ENCODE measurements at regions not wholly inside any gene's neighbourhood (a gene's known extent, or its start where the extent isn't known, plus 50 kb on each side); places are given as distances from the start of the nearest gene placed in this dataset.
A peak's percentile ranks its signal among the peaks of the same experiment; 100 is the strongest.

DNA sequence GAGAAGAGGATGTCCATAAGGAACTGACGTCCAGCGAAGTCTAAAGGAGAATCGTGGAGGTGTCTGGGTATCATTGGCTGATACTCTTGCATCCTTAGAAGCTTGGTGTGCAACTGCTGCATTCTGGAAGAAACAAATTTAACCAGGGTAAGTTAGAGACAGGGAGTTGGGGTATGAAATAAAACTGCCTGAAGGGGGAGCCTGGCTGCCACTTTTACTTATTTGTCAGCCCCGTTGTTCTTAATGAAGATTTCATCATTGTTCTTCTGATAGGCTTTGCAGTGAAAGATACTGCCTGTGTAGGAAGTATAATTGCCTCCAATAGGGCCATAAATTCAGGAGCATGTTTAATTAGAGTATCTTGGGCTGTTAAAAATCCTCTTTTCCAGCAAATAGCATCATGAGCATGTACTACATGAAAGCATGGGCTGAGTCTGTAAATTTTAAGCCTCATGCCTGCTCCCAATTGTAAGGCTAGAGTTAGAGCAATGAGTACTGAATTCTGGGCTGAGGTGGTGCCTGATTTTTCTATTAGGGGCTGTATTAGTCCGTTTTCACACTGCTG is 1264.5 kb upstream of the ACO1 start:
- peak overlapping the region in 1 of 2 donors; percentile 22 for H3K27ac Mint-ChIP-seq
- no peaks in the 10 kb centered on the region for H3K4me1 Mint-ChIP-seq
- H3K9me3 Mint-ChIP-seq, result peaks cover 10 to 31% of the 10 kb centered on the region in 2 donors
- H3K27me3 Mint-ChIP-seq, result no peaks in the 10 kb centered on the region
- ATAC-seq (peak; percentile 76), DNase-seq (peak; percentile 13 to 15)
- no peak overlapping the region for H3K4me3 Mint-ChIP-seq

DNA sequence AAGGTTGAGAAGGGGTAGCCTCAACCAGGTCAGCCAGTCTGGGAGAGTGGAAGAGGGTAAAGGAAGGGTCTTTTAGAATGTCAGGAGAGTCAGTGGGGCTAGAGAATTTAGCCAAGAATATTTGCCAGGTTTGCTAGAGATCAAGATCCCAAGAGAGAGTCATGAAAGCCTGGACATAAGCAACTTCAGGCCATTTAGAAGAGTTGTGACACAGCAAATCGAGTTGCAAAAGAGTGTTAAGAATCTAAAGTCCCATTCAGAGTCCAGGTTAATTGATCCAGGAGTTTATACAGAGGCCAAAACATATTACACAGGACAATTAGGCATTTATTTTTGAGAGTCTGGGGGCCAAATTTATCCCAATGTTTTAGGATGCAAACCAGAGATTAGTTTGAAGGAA is 1260.1 kb upstream of the ACO1 start:
- Mint-ChIP-seq H3K27ac (no peak overlapping the region), H3K4me3 (no peak overlapping the region), H3K9me3 (peaks cover 10 to 31% of the 10 kb centered on the region in 2 donors), H3K27me3 (no peaks in the 10 kb centered on the region), H3K4me1 (no peaks in the 10 kb centered on the region)
- DNase-seq (no peak), ATAC-seq (no peak)

DNA sequence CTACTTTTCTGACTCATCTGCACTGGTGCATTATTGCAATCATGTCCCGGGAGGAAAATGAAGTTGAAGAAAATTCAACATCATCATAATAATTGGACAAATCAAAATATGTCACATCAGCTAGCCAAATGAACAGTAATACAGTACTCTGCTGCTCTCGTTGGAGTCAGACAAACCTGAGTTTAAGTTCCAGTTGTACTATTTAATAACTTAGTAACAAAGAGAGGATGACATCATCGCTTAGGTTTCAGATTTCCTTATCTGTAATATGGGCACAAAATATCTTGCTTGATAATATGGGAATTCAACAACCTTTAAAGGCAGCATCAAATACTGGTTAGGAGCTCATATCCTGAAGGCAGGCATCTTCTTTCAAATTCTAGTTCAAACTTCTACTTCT is 1248.9 kb upstream of the ACO1 start:
- H3K4me3 Mint-ChIP-seq, result no peak overlapping the region
- H3K27ac Mint-ChIP-seq, result no peak overlapping the region
- H3K27me3 Mint-ChIP-seq, result no peaks in the 10 kb centered on the region
- H3K9me3 Mint-ChIP-seq, result peaks cover 8 to 9% of the 10 kb centered on the region in 2 donors
- DNase-seq, result no peak
- H3K4me1 Mint-ChIP-seq, result peaks cover 10% of the 10 kb centered on the region
- ATAC-seq, result no peak

DNA sequence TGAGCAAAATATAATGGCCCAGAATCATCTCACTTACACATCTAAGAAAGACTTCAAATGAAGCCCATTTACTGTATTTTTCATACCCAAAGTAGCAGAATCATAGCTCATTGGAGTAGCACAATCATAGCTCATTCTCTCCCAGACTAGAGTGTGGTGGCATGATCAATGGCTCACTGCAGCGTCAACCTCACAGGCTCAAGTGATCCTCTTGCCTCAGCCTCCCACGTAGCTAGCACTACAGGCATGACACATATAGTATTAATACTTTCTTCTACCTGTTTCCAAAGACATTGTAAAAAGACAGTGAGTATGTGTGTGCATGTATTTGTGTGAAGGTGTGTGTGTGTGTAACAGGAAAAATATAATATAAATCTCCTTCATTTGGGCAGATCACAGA is 1247.9 kb upstream of the ACO1 start:
- no peaks in the 10 kb centered on the region for H3K27me3 Mint-ChIP-seq
- peaks cover 8 to 9% of the 10 kb centered on the region in 2 donors for H3K9me3 Mint-ChIP-seq
- no peak for ATAC-seq

DNA sequence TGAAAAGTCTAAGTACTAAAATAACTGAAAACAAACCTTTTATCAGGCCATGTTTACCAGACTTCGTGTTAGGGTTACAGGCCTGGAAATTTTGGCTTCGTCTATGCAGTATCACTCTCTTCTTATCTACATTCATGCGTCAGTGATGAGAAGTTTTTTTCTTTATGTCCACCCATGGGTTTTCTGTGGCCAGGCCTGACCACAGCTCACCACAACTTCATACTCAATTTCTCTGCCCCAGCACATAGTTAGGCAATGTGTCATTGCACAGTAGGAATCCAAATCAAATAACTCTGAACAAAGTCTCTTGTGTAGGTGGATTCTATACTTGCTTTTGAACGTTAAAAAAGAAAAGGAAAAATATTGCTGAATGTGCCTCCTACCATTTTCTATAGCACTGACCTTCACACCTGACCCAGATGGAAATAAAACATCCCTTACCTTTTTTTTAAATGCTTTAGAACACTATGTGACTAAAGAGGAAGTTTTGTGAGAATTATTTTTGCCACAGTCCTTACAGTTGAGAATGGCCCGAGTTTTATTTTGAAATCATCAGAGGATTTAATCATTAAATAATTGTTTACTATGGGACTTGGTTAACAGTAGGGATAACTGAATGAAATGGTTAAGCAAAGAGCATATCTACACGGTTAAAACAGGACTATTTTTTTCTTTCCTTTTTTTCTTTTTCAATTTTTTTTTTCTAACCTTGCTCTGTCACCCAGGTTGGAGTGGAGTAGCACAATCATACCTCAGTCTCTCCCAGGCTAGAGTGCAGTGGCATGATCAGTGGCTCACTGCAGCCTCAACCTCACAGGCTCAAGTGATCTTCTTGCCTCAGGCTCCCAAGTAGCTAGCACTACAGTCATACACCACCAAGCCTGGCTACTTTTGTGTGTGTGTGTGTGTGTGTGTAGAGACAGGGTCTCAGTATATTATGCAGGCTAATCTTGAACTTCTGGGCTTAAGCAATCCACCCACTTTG is 1247.0 kb upstream of the ACO1 start:
- ATAC-seq, result no peak
- H3K27me3 Mint-ChIP-seq, result no peaks in the 10 kb centered on the region
- H3K4me1 Mint-ChIP-seq, result peaks cover 7% of the 10 kb centered on the region
- H3K4me3 Mint-ChIP-seq, result no peak overlapping the region
- H3K27ac Mint-ChIP-seq, result no peak overlapping the region
- peaks cover 6 to 7% of the 10 kb centered on the region in 2 donors for H3K9me3 Mint-ChIP-seq
- DNase-seq, result no peak

More for the DNA sequence above, 1247.9 kb upstream of the ACO1 start:
- Mint-ChIP-seq H3K27ac (no peak overlapping the region), H3K4me1 (peaks cover 10% of the 10 kb centered on the region), H3K4me3 (no peak overlapping the region)
- no peak for DNase-seq

DNA sequence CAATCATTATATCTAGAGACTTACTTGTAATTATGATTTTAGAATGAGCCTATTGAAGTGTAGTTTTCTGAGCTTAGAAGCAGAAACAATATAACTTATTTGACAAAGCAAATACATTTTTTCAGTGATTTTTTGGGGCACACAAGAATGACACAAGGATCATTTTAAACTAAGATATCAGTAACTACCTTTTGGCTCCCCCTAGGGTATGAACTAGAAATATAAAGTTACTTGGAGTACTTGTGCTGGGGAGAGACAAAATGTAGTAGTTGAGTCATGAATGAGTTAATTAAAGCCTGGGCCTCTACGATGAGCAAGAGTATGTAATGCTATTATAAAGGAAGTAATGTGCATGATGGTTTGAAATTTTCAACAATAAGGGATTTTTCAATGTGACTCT is 1244.1 kb upstream of the ACO1 start:
- H3K27me3 Mint-ChIP-seq, result no peaks in the 10 kb centered on the region
- H3K27ac Mint-ChIP-seq, result no peak overlapping the region
- no peaks in the 10 kb centered on the region for H3K4me1 Mint-ChIP-seq
- ATAC-seq (no peak), DNase-seq (no peak)
- no peak overlapping the region for H3K4me3 Mint-ChIP-seq
- H3K9me3 Mint-ChIP-seq, result no peaks in the 10 kb centered on the region

DNA sequence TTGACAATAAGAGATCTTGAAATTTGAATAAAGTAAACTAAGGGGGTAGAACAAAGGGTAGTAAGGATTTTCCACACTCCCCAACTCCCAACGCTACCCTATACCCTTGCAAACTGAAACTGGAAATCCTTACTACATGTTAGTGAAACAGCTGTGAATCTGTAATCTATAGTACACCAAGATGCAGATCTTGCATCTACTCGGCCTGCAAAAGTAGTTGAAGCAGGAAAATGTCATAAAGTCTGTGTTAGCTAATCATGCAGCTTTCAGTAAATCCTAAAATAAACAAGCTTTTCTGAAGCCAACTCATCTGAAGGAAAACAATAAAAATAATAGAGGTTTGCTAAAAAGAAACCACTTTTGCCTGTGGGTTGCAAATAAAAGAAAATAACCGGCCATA is 1242.0 kb upstream of the ACO1 start:
- Mint-ChIP-seq H3K9me3 (no peaks in the 10 kb centered on the region), H3K4me3 (no peak overlapping the region), H3K27me3 (no peaks in the 10 kb centered on the region), H3K27ac (no peak overlapping the region), H3K4me1 (no peaks in the 10 kb centered on the region)
- DNase-seq, result no peak
- ATAC-seq, result no peak

DNA sequence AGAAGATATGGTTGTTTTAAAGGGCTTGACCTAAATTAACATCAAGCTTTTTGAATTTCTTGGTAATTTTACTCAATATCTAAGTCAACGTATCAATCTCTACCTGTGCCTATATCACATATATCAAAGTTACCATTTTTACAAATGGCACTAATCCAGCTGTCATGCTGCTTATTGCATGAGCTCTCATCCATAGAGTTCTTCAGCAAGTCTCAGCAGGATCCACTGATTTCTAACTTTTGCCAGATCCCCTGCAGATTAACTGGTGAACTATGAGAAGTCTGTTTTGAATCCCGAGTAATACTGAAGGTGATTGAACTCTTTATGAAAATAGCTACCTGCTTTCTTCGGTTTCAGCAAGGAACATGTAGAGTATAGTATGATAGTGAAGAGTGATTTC is 1239.8 kb upstream of the ACO1 start:
- DNase-seq, result no peak
- no peaks in the 10 kb centered on the region for H3K9me3 Mint-ChIP-seq
- H3K4me1 Mint-ChIP-seq, result no peaks in the 10 kb centered on the region
- H3K27me3 Mint-ChIP-seq, result no peaks in the 10 kb centered on the region
- no peak for ATAC-seq
- H3K27ac Mint-ChIP-seq, result no peak overlapping the region
- H3K4me3 Mint-ChIP-seq, result no peak overlapping the region

DNA sequence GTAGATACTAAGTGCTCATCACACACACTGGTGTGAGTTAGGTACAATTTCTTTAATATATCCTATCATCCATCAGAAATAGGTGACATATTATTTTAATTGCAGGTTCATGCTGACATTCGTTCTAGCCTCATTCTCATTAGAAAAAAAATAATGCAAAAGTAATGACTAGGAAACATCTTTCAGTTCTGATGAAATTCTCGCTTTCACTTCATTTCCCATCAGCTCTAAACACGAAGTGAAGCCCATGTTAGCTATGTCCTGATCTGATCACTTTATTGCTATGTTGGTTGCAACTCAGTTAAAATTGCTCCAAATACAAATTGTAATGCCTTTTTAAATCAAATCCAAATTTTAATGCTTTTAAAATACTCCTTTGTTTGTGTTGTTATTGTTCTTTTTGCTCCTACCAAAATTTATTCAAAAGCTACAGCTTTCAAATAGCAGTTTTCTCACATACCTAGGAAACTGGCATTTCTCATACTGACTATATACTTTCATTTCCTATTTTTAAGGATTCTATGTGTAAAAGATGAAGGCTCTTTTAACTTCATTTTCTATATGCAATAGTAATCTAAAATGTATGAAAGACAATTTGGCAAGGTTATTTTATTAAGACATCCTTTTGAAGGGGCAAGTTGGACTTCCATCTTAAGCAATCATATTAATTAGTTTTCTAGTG is 1237.8 kb upstream of the ACO1 start:
- H3K4me1 Mint-ChIP-seq, result no peaks in the 10 kb centered on the region
- no peaks in the 10 kb centered on the region for H3K9me3 Mint-ChIP-seq
- H3K27me3 Mint-ChIP-seq, result no peaks in the 10 kb centered on the region
- H3K27ac Mint-ChIP-seq, result no peak overlapping the region
- DNase-seq (no peak), ATAC-seq (no peak)
- H3K4me3 Mint-ChIP-seq, result no peak overlapping the region

DNA sequence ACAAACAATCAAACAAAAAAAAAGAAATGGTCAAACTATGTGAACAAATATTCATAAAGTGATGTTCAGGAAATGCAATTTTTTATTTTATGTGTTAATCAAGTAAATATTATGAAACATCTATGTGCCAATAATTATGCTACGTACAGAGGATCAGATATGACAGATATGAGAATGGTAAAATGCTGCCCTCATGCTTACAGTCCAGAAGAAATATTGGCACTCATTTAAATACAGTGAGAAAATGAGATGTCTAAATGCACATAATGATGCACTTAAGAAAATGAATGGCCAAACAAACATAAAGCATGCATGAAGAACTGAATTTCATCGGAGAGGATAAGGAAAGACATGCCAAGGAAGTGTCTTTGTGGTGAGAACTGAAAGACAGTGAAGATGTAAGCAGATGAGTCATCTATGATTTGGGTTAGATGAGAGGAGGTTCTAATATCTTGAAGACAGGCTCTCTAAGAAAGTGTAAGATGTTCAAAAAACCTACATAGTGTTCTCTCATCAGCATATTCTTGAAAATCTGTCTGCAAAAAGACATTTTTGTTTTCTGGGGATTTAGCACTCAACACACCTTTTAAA is 1231.1 kb upstream of the ACO1 start:
- ATAC-seq (peak; percentile 86), DNase-seq (no peak)
- H3K27me3 Mint-ChIP-seq, result no peaks in the 10 kb centered on the region
- peaks cover 9% of the 10 kb centered on the region for H3K4me1 Mint-ChIP-seq
- H3K9me3 Mint-ChIP-seq, result peaks cover 0 to 14% of the 10 kb centered on the region in 2 donors
- H3K27ac Mint-ChIP-seq, result no peak overlapping the region
- no peak overlapping the region for H3K4me3 Mint-ChIP-seq

DNA sequence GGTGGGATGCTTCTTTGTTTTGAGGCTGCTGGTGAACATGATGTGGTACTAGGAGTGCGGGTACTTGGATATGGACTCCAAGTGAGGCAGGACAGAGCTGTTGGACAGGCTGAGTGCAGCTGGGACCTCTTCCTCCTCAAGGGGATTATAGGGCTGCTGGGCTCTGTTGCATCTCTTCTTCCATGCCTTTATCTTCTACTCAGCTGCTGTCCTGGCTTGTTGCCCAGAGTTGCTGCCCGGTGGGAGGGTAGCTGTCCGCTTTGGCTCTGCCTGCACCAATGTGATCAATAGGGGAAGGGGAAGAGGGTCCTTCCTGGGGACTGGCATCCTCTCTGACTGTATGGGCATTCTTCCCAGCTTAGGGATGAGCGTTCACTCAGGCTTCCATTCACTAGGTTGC is 1217.9 kb upstream of the ACO1 start:
- H3K4me1 Mint-ChIP-seq, result no peaks in the 10 kb centered on the region
- H3K27me3 Mint-ChIP-seq, result no peaks in the 10 kb centered on the region
- ATAC-seq, result no peak
- no peak overlapping the region for H3K27ac Mint-ChIP-seq
- H3K9me3 Mint-ChIP-seq, result peaks cover 11 to 17% of the 10 kb centered on the region in 2 donors
- DNase-seq, result no peak
- no peak overlapping the region for H3K4me3 Mint-ChIP-seq

DNA sequence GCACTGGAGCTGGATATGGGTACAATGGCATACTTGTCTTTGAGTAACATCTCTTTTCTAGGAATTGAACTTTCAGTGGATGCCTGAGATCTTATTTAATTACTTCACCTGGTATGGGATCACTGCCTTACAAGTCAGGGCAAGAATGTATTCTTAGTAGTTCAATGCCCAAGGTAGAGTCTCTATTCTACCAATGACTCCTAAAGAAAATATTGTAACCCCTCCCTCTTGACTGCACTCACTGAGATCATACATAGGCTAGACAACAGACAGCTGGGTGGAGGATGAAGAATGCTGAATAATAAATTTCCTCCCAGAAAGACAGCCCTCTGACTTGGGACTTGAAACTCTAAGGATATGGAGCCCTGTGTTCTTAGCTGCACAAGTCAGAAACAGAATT is 1216.3 kb upstream of the ACO1 start:
- ATAC-seq (no peak), DNase-seq (no peak)
- no peak overlapping the region for H3K27ac Mint-ChIP-seq
- no peaks in the 10 kb centered on the region for H3K4me1 Mint-ChIP-seq
- no peak overlapping the region for H3K4me3 Mint-ChIP-seq
- H3K27me3 Mint-ChIP-seq, result no peaks in the 10 kb centered on the region
- H3K9me3 Mint-ChIP-seq, result peaks cover 11 to 17% of the 10 kb centered on the region in 2 donors

DNA sequence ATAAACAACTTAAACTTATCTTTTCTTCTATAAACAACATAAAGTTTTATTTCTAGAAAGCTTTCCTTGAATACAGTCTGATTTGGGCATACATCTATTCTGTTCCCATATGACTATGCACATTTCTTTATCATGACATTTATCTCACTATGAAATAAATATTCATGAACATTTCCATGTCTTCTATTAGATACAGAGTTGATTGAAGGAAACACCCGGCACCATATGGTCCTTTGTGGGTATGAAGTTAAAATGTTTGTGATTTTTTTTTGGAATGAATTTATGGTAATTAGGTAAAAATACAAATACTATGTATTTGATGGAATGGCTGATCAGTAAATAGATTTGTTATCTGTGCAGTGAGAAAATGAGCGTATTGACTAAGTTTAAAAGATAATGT is 1209.8 kb upstream of the ACO1 start:
- Mint-ChIP-seq H3K9me3 (no peaks in the 10 kb centered on the region), H3K4me1 (no peaks in the 10 kb centered on the region), H3K4me3 (no peak overlapping the region), H3K27me3 (no peaks in the 10 kb centered on the region), H3K27ac (no peak overlapping the region)
- ATAC-seq, result no peak
- DNase-seq, result no peak

DNA sequence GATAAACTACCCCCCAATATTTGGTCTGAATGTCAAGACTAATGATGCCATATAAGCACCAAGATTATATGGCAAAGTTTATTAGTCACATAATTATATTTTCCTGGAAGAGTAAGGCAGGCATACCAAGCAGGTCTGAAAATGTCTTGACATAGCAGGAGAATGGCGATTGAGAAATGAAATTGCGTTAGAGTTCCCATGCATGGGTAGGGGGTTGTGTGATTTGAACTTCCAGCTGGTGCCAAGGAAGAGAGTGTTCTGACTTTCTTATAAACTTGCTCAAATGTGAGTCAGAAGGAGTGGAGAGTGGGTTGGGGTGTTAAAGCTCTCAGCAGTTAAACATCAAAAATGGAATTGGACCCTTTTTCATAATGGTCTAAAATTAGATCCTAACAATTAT is 1200.6 kb upstream of the ACO1 start:
- no peak overlapping the region for H3K27ac Mint-ChIP-seq
- no peak overlapping the region for H3K4me3 Mint-ChIP-seq
- no peaks in the 10 kb centered on the region for H3K27me3 Mint-ChIP-seq

DNA sequence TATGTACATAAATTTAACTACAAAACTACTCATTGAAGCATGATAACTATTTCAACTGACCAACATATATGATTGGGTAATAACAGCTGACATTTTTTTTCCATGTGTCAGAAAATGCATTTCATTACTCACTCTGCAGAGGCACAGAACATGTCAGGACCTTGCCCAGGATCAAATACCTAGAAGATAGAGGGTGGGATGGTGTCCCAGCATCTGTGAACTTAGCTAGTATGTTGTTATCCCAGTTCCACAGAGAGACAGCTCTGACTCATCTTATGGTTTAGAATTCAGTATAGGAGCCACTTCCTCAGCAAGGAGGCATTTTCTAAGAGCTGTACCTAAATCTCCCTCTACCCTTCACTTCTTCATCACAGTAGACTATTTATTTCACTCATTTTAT is 1198.6 kb upstream of the ACO1 start:
- no peaks in the 10 kb centered on the region for H3K4me1 Mint-ChIP-seq
- no peak overlapping the region for H3K4me3 Mint-ChIP-seq
- ATAC-seq (no peak), DNase-seq (no peak)
- no peak overlapping the region for H3K27ac Mint-ChIP-seq
- H3K9me3 Mint-ChIP-seq, result peaks cover 0 to 7% of the 10 kb centered on the region in 2 donors
- no peaks in the 10 kb centered on the region for H3K27me3 Mint-ChIP-seq

More for the DNA sequence above, 1200.6 kb upstream of the ACO1 start:
- DNase-seq, result no peak
- H3K4me1 Mint-ChIP-seq, result no peaks in the 10 kb centered on the region
- no peak for ATAC-seq
- peaks cover 5 to 7% of the 10 kb centered on the region in 2 donors for H3K9me3 Mint-ChIP-seq

DNA sequence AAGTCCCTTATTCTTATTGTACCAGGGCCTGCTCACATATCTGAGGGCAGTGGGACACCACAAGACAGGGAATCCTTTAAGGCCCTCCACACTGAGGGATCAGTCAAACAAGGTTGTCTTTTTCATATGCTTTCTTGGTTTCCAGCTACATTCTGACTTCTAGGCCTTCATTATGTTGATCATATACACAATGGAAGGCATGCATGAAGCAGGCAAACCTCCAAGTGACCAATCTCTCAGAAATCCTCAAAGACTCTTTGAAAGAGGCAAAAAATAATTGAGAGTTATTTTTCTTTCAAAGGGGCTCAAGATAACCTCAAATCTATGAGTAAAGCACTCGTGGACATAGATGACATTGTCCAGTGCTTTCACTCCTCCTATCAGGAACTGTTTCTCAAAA is 1195.9 kb upstream of the ACO1 start:
- Mint-ChIP-seq H3K4me1 (no peaks in the 10 kb centered on the region), H3K4me3 (no peak overlapping the region), H3K27ac (no peak overlapping the region), H3K9me3 (peaks cover 0 to 9% of the 10 kb centered on the region in 2 donors), H3K27me3 (no peaks in the 10 kb centered on the region)
- ATAC-seq (no peak), DNase-seq (no peak)

All from stimulated activated naive CD8-positive, alpha-beta T cell treated with anti-CD3 and anti-CD28 coated beads, Interleukin-15, amount 100 ng/mL, for 72 hours (primary cell).